DMS79 (cell line): ENCODE measurements at regions not wholly inside any gene's neighbourhood (a gene's known extent, or its start where the extent isn't known, plus 50 kb on each side); places are given as distances from the start of the nearest gene placed in this dataset.

ENCODE experiments used
- DNase-seq: peaks from one replicate; lab custom pipeline; 2025; lab: John Stamatoyannopoulos, UW

DNA sequence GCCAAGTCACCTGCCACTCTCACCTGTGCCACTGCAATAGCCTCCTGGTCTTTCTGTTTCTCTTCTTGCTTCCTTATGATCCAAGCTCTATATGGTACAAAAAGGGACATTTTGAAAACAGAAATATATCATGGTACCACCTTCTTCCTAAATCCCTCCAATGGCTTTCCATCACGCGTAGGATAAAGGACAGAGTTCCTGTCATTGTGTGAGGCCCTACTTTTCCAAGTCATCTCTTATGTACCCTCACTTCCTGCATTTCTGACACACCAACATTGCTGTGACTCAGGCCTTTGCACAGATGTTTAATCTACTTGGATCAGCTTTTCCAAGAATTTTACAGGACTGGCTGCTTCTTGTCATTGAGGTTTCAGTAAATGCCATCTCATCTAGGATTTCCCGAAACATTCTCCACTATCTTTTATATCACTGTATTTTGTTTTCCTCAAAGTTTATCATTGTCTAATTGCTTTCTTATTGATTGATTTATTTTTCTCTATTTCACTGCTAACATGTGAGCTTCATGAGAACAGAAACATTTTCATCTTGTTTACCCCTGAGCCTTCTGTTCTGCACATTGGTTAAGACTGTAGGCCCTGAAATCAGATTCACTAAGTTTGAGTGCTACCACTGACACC, 426.1 kb upstream of the FANCL start:
- no peak for DNase-seq

DNA sequence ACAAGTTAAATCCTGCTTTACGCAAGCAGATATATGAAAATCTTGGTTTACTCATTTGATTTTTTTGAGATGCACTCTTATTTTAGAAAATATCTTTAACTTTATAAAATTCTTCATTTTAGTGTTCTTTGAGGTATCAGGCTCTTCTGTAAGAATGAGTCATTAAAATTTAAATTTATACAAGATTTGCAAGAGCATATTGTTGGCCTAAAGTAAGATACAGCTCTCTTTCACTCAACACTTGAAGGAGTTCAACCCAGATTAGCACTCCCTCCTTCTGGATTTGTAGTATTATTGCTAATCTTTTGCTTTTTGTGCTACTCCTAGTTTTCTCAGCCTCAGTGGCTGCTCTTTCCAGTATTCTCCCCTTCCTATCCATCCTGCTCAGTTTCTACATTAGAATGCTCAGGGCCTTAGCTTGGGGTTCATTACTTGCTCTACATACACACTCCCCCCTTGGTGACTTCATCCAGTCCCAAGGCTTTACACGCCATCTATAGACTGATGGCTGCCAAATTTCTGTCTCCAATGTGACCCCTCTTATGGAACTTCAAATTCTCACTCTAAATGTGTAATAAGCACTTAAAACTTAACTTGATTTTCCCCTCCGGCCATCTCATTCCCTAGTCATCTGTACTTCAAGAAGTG, 425.3 kb upstream of the FANCL start:
- no peak for DNase-seq

DNA sequence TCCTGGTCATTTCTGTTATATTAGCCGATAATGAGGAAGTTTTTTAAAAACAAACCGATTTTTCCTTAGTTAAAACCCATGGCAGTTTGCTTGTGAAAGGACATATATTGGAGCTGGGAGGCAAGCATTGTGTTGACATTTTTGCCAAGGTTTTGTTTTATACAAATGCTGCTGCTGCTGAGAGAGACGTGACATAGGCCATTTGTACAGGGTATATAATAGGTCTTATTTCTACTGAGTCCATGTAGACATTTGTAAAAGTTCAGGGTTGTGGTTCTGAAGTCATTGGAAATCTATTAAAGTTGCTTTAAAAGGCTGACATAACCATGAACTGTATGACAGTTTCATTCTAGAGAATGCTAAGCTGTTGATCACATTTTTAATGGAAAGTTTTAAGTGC, 424.0 kb upstream of the FANCL start:
- no peak for DNase-seq

DNA sequence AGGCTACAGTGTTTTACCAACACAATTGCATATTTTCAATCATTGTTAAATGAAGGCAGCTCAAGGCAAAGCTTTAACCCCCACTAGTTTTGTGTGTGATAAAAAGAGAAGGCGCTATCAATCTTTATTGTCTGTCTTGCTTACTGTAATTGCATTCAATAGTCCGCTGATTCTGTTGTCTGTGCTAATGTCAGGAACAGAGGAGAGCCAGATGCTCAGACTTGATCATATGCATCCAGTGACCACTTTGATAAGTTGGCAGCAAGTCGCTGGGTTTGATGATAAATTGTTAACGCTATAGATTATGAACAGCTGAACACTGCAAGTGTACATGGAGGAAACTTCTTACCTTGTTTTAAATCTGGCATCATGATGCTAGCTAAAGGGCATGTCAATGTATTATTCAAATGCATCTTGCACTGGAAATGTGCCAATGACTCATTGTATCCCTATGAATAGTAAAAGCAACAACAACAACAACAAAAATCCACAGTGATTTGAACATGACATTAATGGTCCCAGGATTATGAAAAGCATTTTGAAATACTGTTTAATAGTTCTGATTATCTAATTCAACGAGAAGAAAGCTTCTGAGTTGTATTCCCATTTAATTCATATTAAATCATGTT, 423.5 kb upstream of the FANCL start:
- DNase-seq: no peak

DNA sequence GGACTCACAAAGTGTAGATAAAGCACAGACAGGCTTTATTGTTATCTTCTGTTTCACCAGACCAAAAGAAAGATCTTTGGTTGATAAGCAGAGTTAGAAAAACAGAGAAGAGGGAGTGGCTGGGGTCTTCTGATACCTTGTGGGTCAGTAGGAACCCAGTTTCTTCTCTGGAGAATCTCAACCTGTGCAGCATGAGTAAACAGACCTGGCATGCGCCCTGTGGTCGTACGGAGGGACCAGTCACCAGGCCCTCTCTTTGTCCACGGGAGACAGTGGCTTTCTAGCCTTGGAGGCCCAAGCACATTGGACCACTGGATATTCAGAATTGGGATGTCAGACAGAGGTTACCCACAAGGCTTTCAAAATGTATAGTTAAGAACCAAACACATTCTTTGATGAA, 418.9 kb upstream of the FANCL start:
- DNase-seq: no peak

DNA sequence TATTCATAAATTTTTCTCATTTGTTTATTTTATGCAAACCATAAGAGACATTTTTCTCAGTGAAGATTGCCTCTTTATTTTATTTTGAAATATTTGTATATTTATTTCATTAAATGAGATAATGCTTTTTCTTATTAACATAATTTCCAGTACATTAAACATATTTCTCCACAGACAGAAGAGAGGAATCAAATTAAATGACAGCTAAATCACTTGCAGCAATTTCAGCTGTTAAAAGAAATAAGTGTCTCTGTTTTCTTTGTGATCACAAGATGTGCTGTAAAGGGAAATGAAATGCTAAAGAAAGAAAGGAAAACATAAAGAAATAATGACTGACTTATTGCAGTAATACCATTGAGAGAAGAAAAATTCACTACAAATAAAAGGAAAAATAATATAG, 414.0 kb upstream of the FANCL start:
- DNase-seq: no peak

DNA sequence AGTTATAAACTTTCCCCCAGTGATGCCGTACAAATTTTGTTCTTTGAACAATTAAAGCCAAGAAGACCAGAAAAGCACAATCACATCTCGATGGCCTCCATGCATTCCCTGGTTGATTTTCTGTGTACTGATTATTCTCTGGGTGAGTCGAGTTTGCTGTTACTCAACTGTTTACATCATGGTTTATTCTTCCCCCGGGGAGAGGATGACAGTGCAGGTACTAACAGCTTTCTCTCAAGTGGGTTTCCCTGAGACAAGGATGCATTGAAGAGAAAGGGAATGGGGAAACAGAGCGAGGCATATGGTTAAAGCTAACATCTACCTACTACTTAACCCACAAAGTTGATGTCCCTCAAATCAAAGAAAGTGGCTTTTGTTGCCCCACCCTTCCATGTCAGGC, 410.8 kb upstream of the FANCL start:
- DNase-seq: no peak

DNA sequence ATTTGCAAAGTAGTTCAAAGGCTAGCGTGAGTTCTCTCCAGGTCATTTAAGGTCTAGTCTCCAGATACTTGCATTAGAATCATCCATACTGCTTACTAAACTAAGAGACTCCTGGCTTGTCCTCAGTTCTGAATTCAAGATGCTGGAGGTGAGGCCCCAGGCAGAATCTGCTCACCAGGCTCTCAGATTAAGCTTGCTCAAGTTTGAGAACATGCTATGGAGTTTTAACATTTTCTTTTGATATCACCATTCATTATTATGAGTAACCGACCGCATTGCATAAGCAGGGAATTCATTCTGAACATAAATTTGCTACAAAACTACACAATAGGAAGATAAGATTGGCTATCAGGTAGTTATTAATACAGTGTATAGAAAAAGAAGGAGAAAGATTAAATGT, 409.7 kb upstream of the FANCL start:
- DNase-seq: no peak

DNA sequence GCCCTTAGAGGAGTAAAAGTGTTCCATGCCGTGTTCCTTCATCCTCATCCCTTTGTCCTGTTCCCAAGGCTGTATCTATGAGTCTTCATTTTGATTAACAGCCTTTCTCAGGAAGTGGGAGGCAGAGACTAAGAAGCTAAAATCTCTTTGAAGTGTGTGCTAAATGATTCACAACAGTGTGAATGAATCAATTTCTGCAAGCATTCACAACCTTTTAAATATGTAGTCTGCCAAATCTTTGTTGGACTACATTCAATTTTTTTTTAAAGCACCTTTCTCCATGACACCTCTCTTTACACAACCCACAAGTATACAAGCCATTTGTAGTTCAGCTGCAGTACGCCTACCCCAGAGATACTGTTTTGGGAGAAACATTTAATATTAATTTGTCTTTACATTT, 408.6 kb upstream of the FANCL start:
- no peak for DNase-seq

DNA sequence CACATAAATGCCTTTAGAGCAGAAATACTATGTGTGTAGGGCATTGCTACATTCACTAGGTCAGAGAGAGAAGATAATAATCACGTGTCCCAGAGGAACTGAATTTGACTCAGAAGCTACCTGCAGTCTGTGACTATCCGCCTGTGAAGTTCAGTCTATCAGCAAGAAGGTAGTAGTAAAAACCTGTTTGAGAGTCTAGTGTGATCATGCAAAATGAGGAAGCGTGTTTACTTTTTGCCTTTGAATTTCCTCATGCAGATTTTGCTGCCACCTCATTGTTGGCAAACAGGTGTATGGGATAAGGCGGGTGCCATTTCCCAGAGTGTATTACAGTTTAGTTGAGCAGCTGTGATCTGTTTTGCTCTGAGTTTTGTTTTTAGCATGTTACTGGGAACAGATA, 403.9 kb upstream of the FANCL start:
- DNase-seq: no peak

DNA sequence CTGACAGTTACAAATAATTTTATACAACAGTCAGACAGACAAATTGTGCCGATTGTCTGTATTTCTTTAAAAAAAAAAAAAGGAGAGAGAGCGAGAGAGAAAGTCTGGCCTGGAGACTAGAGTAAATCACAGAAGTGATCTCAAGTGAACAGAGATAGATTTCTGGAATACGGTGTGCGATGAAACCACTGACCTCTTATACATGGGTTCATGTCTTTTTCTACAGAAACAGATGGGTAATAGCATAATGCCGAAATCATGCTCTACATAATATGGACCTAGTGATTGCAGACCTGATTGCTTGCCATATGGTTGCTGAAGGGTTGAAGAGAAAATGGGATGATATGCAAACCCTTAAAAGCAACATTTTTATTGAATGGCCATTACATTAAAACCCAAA, 403.3 kb upstream of the FANCL start:
- no peak for DNase-seq

DNA sequence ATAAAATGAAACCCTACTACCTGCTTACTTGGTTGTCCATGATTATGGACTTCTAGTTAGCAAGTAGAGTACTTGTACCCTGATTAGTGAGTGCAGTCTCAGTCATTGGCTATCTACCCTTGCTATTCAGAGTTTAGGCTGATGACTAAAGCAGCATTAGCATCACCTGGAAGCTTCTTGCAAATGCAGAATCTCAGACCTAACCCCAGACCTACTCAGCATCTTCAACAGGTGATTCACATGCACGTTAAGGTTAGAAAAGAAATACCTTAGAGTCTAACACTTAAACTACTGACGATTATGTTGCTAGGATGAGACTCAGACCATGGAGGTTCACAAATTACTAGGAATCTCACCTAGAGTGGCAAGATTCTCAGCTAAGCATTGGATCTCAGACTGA, 399.9 kb upstream of the FANCL start:
- no peak for DNase-seq

DNA sequence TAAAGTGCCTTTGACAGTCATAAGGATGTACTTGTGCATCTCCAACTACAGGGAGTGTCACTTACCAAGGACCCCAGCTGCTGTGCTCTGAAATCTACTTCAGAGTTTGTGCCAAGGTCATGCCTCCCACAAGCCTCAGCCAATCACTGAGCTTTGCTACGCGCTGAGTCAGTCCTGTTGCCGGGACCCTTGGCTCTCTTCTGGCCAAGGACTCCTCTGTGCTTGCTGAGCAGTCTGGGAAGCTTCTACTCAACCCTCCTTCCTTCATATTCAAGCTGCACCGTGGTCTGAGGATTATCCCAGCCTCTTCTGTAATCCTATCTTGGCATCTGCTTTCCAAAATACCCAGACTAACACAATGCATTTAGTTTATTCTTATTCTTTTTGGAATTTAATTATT, 398.9 kb upstream of the FANCL start:
- DNase-seq: no peak

DNA sequence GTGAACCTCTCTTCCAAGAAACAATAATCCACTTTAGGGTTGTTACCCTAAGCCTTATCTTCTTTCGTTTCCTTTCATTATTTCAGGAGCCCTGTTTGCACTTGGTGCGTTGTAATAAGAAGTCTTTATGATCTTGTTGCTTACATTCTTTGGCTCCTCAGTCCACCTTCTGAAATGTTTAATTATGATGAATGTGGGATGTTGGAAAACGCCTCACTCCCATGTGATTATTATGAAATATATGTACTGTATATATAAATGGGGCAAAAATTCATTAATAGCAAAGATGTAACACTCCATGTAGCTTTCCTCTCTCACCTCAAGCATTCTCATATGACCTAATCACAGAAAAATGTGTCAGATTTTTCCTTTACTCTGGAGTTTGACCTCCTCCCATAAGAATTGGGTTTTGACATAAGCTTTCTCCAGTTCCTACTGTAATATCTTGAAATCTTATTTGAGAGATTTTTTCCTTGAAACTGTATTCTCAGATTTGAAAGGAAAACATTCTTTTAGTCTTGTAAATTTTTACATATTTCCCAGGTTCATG, 397.2 kb upstream of the FANCL start:
- DNase-seq: no peak

DNA sequence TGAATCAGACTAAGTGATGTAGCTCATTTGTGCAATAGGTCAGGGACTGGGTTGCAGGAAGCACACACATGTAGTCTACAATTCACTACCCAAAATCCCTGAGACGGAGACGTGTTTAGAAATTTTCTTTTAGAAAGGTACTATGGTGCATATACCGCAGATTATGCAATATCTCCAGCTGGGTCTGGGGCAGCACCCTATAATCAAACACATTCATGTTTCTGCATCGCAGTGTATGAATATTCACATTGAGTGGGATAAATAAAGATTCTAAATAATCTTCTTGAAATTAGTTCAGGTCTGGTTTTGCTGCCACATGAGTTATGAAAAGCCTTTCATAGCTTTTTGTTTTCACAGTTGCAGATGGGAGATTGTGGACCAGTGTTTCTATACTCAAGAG, 395.7 kb upstream of the FANCL start:
- DNase-seq: no peak

DNA sequence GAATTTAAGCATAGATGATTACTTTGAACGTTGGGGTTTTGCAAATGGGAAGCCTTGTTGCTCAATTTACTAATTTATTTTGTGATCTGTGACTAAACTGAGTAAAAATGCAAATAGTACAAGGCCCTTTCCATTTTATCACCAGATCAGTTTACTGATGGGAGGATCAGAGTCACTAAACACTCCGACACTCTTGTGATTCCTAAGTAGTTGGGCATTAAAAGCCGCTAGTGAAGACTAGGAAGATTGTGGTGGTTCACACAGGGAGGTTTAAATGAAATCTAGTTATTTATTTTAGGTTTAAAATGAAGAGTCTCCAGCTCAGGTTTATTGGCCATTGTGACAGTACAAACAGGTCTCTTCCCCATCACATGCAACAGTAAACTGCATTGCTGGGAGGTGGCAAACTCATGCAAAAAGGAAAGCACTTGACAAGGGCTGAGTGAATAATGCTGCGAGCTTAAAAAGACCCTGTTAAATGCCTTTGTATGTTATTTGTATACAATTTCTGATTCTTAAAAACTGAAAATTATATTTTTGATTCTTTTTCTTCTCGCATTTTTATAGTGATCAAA, 394.8 kb upstream of the FANCL start:
- no peak for DNase-seq

DNA sequence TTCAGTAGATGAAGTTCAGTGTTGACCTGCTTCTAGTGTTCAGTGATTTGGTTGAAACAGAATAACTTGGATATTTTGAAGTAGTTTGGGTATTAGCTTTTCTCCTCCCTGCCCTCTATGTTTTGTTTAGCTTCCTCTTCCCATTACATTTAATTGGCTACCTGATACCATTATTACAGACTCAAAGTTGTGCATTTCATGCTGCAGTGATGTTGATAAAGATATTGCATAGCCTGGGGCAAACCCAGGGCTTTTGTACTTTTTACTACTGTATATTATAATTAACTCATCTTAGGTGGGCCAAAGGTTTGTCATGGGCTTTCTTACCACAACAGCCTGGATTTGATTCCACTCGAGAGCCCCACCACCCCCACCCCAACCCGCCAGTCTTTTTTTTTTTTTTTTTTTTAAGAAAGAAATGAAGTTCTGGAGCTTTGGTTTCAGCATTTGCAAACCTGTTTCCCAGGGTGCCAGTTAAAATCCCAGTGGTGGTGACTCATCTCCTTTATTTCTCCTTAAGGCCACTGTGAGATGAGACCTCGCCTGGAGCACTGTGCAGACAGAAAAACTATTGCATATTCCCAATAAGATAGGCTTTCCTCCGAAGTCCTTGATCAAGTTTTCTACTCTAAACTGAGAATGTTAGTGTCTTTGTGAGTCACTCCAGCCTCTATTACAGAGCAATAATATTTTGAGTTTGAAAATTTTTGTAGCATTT, 393.7 kb upstream of the FANCL start:
- no peak for DNase-seq

DNA sequence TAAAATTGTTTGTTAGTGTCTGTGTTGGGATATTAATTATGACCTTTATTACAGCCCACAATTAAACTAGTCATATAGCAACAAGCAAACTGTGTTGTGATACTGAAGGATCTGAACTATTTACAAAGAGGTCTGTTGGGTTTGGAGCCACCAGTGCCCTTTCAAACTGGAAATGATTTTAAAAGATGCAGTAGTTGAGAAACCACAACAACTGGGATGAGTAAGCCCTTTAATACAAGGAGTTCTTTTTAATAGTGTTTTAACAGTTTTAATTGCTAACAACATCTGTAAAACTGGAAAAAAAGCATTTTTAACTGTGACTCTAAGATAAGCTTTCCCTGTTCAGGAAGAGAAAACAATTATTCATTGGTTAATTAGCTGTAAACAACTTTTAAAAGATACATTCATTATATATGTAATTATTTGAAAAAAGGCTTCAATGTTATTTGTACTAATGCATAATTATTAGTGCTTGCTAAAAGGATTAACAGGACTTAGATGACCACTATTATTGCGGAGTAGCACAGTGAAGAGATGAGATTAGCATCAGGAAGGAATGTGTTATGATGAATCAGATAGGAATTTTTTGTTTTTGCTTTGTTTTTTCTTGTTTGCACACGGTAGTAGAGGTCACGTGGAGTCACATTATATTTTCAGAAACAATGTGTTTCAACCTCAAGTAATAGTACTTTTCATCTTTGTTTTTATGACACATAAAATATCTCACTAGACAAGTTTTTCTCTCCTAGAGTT, 392.7 kb upstream of the FANCL start:
- no peak for DNase-seq

DNA sequence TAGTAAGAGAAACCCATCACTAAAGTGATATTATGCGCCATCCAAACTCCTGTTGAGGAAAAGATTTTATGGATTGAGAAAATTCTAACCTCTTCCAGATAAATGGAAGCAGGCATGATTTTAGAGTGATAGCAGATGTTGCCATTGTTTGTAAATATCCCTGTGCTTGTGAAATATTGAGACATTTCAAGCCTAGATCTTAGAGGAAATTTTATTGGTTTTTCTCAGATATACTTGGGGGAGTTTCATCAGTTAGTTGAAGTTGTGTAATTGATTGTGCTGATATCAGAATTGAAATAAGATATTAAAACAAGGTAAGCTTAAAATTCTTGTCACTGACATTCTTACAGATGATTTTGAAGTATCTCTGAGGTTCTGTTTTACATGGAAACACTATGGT, 390.9 kb upstream of the FANCL start:
- DNase-seq: no peak

DNA sequence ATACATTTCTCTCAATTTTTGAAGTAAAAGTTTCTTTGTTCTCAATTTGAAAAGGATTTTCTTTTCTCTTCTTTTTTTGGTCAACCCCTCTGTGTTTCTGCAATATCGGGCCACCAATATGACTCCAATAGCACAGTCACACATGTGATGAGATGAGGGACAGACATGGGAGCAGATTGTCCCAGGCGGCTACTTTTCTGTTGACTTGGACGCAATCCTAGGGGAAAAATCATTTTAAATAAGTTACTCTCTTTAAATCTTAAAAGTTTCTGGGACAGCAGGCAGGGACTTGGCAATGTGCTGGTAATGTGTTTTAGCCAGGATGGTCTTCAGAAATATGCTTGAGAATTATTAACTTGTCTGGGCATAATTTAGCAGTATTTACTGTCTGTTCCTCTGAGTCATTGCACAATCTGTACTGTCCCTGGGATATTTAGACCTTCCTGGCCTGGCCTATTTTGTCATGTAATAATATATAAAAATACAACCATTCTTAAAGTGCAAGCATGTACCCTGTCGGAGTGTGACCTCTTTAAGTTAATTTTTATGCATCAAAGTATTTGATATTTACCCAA, 388.5 kb upstream of the FANCL start:
- no peak for DNase-seq

DNA sequence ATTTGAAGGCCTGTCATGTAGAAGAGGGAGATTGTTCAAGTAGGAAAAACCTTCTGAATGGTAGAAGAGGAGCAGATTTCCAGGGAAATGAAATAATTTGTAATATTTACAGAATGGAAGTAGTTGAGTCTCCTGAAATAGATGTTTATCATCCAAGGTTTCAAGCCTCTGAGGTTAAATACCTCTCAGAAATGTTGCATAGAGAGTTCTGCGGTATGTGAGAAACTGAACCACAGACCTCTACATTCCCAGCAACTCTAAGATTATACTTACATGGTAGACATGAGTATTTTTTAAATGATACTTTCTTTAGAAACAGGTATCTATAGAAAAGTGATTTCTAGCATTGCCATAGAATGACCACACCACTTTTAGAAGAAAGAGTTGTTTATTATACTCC, 379.8 kb upstream of the FANCL start:
- DNase-seq: no peak
